ENCODE measurements at regions not wholly inside any gene's neighbourhood (a gene's known extent, or its start where the extent isn't known, plus 50 kb on each side); places are given as distances from the start of the nearest gene placed in this dataset.

DNA sequence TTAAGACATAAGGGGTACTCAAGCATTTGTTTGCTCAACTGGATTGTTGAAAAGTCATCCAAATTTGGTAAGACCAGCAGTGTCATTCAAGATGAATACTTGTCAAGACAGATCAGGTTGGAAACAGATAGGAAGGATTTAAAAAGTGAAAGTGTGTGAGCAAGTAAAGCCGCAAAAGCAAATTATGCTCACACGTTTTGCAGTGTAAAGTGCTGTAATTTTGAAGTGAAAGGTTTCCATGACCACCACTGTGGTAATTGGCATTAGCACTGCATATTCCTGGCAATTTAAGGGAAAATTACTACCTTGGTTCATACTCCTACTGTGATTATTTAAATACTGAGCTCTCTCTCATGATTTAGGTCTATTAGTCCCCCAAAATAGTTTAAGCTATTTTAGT, 704.1 kb upstream of the CCDC179 start:
- Histone ChIP-seq H3K4me3 (ENCODE audit: low read length) (no peak overlapping the region), H3K36me3 (ENCODE audit: control insufficient read depth, insufficient read depth, low read length) (no peaks in the 10 kb centered on the region), H3K9me3 (ENCODE audit: control insufficient read depth, low read length) (no peaks in the 10 kb centered on the region), H3K4me1 (ENCODE audit: control insufficient read depth, insufficient read depth, low read length) (no peaks in the 10 kb centered on the region), H3K9ac (ENCODE audit: low read length) (no peak overlapping the region), H3K27me3 (ENCODE audit: control insufficient read depth, insufficient read depth, low read length) (no peaks in the 10 kb centered on the region)

GRCh38 chr11:23569134-23569533, 708.9 kb upstream of the CCDC179 start:
- Histone ChIP-seq H3K9me3 (ENCODE audit: control insufficient read depth, low read length) (no peaks in the 10 kb centered on the region), H3K4me1 (ENCODE audit: control insufficient read depth, insufficient read depth, low read length) (no peaks in the 10 kb centered on the region), H3K9ac (ENCODE audit: low read length) (no peak overlapping the region), H3K27me3 (ENCODE audit: control insufficient read depth, insufficient read depth, low read length) (no peaks in the 10 kb centered on the region), H3K4me3 (ENCODE audit: low read length) (no peak overlapping the region), H3K36me3 (ENCODE audit: control insufficient read depth, insufficient read depth, low read length) (no peaks in the 10 kb centered on the region)

DNA sequence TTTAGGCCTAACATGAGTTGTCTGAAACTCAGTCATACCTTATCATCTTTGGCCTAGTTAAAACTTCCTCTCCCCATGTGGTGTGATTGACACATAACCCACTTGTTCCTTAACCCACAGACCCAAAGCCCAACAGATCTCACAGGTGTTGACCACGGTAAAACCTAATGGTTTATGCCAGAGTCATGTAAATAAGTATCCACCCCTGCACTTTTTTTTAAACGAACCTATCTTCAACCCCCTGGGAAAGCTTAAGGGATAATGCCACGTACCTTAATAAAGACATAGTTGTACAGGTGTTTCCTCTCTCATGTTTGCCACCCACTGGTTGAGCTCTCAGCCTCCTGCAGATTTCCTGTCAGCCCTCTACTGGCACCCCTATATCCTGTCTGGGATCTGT, 709.3 kb upstream of the CCDC179 start:
- H3K4me3 ChIP-seq (ENCODE audit: low read length): no peak overlapping the region
- no peak overlapping the region for H3K9ac ChIP-seq (ENCODE audit: low read length)
- H3K27me3 ChIP-seq (ENCODE audit: control insufficient read depth, insufficient read depth, low read length): no peaks in the 10 kb centered on the region
- no peaks in the 10 kb centered on the region for H3K4me1 ChIP-seq (ENCODE audit: control insufficient read depth, insufficient read depth, low read length)
- no peaks in the 10 kb centered on the region for H3K9me3 ChIP-seq (ENCODE audit: control insufficient read depth, low read length)
- H3K36me3 ChIP-seq (ENCODE audit: control insufficient read depth, insufficient read depth, low read length): no peaks in the 10 kb centered on the region

DNA sequence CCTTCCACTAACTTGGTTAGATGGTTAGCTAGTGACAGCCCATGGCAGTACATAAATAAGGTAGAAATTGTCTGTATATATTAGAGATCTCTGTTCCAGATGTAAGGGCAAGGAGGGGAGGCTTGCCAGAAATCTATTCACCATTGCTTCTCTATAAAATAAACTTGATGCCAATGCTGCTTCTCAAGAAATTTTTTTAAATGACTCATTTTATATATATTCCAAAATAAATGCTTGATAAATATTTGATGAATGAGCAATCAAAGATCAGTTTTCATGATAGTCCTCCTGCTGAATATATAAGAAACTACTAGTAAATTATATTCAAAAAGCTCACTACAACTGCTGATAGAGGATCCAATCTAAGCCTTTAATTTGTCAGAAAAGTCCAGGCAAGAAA, 710.6 kb upstream of the CCDC179 start:
- H3K4me3 ChIP-seq (ENCODE audit: low read length): no peak overlapping the region
- H3K9me3 ChIP-seq (ENCODE audit: control insufficient read depth, low read length): no peaks in the 10 kb centered on the region
- H3K9ac ChIP-seq (ENCODE audit: low read length): no peak overlapping the region
- no peaks in the 10 kb centered on the region for H3K36me3 ChIP-seq (ENCODE audit: control insufficient read depth, insufficient read depth, low read length)
- H3K4me1 ChIP-seq (ENCODE audit: control insufficient read depth, insufficient read depth, low read length): no peaks in the 10 kb centered on the region
- H3K27me3 ChIP-seq (ENCODE audit: control insufficient read depth, insufficient read depth, low read length): no peaks in the 10 kb centered on the region

DNA sequence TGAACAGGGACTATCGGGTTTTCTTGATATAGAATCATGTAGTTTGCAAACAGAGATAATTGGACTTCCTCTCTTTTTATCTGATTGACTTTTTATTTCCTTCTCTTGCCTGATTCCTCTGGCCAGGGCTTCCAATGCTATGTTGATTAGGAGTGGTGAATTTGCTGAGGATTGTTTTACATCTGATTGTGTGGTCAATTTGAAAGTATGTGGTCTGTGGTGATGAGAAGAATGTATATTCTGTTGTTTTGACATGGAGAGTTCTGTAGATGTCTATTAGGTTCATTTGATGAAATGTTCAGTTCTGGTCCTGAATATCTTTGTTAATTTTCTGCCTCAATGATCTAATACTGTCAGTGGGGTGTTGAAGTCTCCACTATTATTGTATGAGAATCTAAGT, 713.2 kb upstream of the CCDC179 start:
- Histone ChIP-seq H3K36me3 (ENCODE audit: control insufficient read depth, insufficient read depth, low read length) (no peaks in the 10 kb centered on the region), H3K9me3 (ENCODE audit: control insufficient read depth, low read length) (no peaks in the 10 kb centered on the region), H3K4me3 (ENCODE audit: low read length) (no peak overlapping the region), H3K27me3 (ENCODE audit: control insufficient read depth, insufficient read depth, low read length) (no peaks in the 10 kb centered on the region), H3K9ac (ENCODE audit: low read length) (no peak overlapping the region), H3K4me1 (ENCODE audit: control insufficient read depth, insufficient read depth, low read length) (no peaks in the 10 kb centered on the region)

GRCh38 chr11:23574149-23574548, 713.9 kb upstream of the CCDC179 start:
- no peaks in the 10 kb centered on the region for H3K9me3 ChIP-seq (ENCODE audit: control insufficient read depth, low read length)
- no peak overlapping the region for H3K9ac ChIP-seq (ENCODE audit: low read length)
- H3K36me3 ChIP-seq (ENCODE audit: control insufficient read depth, insufficient read depth, low read length): no peaks in the 10 kb centered on the region

GRCh38 chr11:23577296-23577695, 717.0 kb upstream of the CCDC179 start:
- H3K27me3 ChIP-seq (ENCODE audit: control insufficient read depth, insufficient read depth, low read length): no peaks in the 10 kb centered on the region
- no peaks in the 10 kb centered on the region for H3K9me3 ChIP-seq (ENCODE audit: control insufficient read depth, low read length)
- H3K4me3 ChIP-seq (ENCODE audit: low read length): no peak overlapping the region

More at GRCh38 chr11:23574149-23574548, 713.9 kb upstream of the CCDC179 start:
- Histone ChIP-seq H3K27me3 (ENCODE audit: control insufficient read depth, insufficient read depth, low read length) (no peaks in the 10 kb centered on the region), H3K4me1 (ENCODE audit: control insufficient read depth, insufficient read depth, low read length) (no peaks in the 10 kb centered on the region), H3K4me3 (ENCODE audit: low read length) (no peak overlapping the region)

DNA sequence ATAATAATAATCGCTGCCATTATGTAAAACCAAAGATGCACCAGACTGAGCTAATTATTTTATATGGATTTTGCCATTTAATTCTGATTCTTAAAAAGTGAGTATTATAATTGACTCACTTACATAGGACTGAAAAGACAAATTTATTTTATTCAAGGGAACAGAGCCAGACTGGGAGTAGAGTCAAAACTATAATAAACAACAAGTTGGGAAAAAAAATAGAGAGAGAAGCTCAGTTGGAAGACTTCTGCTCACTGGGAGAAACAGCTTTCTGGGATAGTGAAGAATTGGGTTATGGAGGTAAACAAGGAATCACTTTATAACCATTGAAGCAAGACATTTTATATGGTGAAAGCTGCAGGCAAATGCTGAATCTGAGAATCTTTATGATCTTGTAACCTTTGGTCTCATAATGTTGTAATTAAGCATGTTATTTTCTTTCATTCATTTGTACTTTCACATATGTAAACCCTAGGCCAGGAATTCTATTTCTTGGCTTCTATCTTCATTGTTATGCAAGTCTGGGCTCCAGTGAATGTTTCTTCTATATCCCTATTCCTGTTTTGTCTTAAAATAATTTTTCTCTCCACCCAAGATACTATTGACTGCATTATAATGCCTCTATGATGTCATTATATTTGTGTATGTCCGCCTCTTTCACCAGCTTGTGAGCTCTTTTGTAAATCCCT, 725.3 kb upstream of the CCDC179 start:
- no peaks in the 10 kb centered on the region for H3K36me3 ChIP-seq (ENCODE audit: control insufficient read depth, insufficient read depth, low read length)
- no peaks in the 10 kb centered on the region for H3K9me3 ChIP-seq (ENCODE audit: control insufficient read depth, low read length)
- no peaks in the 10 kb centered on the region for H3K4me1 ChIP-seq (ENCODE audit: control insufficient read depth, insufficient read depth, low read length)
- H3K9ac ChIP-seq (ENCODE audit: low read length): no peak overlapping the region
- H3K4me3 ChIP-seq (ENCODE audit: low read length): no peak overlapping the region
- H3K27me3 ChIP-seq (ENCODE audit: control insufficient read depth, insufficient read depth, low read length): no peaks in the 10 kb centered on the region

More at GRCh38 chr11:23577296-23577695, 717.0 kb upstream of the CCDC179 start:
- Histone ChIP-seq H3K9ac (ENCODE audit: low read length) (no peak overlapping the region), H3K4me1 (ENCODE audit: control insufficient read depth, insufficient read depth, low read length) (no peaks in the 10 kb centered on the region), H3K36me3 (ENCODE audit: control insufficient read depth, insufficient read depth, low read length) (no peaks in the 10 kb centered on the region)

GRCh38 chr11:23586173-23586572, 725.9 kb upstream of the CCDC179 start:
- Histone ChIP-seq H3K36me3 (ENCODE audit: control insufficient read depth, insufficient read depth, low read length) (no peaks in the 10 kb centered on the region), H3K9ac (ENCODE audit: low read length) (no peak overlapping the region), H3K4me1 (ENCODE audit: control insufficient read depth, insufficient read depth, low read length) (no peaks in the 10 kb centered on the region), H3K27me3 (ENCODE audit: control insufficient read depth, insufficient read depth, low read length) (no peaks in the 10 kb centered on the region), H3K9me3 (ENCODE audit: control insufficient read depth, low read length) (no peaks in the 10 kb centered on the region), H3K4me3 (ENCODE audit: low read length) (no peak overlapping the region)

- H3K9me3 ChIP-seq (ENCODE audit: control insufficient read depth, low read length): no peaks in the 10 kb centered on the region
- H3K4me1 ChIP-seq (ENCODE audit: control insufficient read depth, insufficient read depth, low read length): no peaks in the 10 kb centered on the region
- no peak overlapping the region for H3K4me3 ChIP-seq (ENCODE audit: low read length)
- H3K27me3 ChIP-seq (ENCODE audit: control insufficient read depth, insufficient read depth, low read length): no peaks in the 10 kb centered on the region
- no peak overlapping the region for H3K9ac ChIP-seq (ENCODE audit: low read length)
- no peaks in the 10 kb centered on the region for H3K36me3 ChIP-seq (ENCODE audit: control insufficient read depth, insufficient read depth, low read length)
These were observed 730.5 kb upstream of the CCDC179 start for GRCh38 chr11:23590596-23591308.

GRCh38 chr11:23594755-23595154, 734.5 kb upstream of the CCDC179 start:
- Histone ChIP-seq H3K9me3 (ENCODE audit: control insufficient read depth, low read length) (no peaks in the 10 kb centered on the region), H3K27me3 (ENCODE audit: control insufficient read depth, insufficient read depth, low read length) (no peaks in the 10 kb centered on the region), H3K4me3 (ENCODE audit: low read length) (no peak overlapping the region), H3K9ac (ENCODE audit: low read length) (no peak overlapping the region), H3K4me1 (ENCODE audit: control insufficient read depth, insufficient read depth, low read length) (no peaks in the 10 kb centered on the region), H3K36me3 (ENCODE audit: control insufficient read depth, insufficient read depth, low read length) (no peaks in the 10 kb centered on the region)

DNA sequence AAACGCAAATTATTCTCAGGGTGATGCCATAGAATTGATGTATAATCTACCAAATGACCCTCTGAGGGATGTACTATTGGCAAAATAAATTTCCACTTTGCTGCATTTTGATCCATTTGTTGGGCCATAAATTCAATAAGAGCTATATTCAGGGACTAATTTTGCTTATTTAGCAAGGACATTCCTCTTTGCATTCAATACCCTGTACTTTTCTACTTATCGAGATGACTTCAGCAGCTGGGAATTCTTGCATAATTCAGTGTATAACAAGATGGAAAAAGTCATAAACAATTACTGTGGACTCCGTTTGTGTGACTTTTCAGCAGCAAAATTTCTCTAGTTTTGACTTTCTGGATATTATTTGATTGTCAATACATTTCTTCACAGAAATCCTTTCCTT, 744.7 kb upstream of the CCDC179 start:
- Histone ChIP-seq H3K9me3 (ENCODE audit: control insufficient read depth, low read length) (no peaks in the 10 kb centered on the region), H3K9ac (ENCODE audit: low read length) (no peak overlapping the region), H3K4me3 (ENCODE audit: low read length) (no peak overlapping the region), H3K36me3 (ENCODE audit: control insufficient read depth, insufficient read depth, low read length) (no peaks in the 10 kb centered on the region), H3K27me3 (ENCODE audit: control insufficient read depth, insufficient read depth, low read length) (no peaks in the 10 kb centered on the region), H3K4me1 (ENCODE audit: control insufficient read depth, insufficient read depth, low read length) (no peaks in the 10 kb centered on the region)

Data from mucosa of stomach (tissue), 1 donor.